Stimulated activated effector memory CD8-positive, alpha-beta T cell treated with anti-CD3 and anti-CD28 coated beads, Interleukin-12 subunit alpha, Interleukin-12 subunit beta, amount 100 ng/mL, for 72 hours (primary cell): ENCODE measurements at regions not wholly inside any gene's neighbourhood (a gene's known extent, or its start where the extent isn't known, plus 50 kb on each side); places are given as distances from the start of the nearest gene placed in this dataset.

Experiments
- ATAC-seq: fragments of 150-1000 bp; cut with Tn5 transposase; 2 replicates; pipeline ENCODE4 v1.10.0; 2021
- DNase-seq, 2 donors: peaks; one replicate each; pipeline ENCODE4 v3.0.0; 2021 to 2022; ENCODE audit warnings: low spot score in 2 of 2
- H3K27ac Mint-ChIP-seq: one replicate; pipeline ENCODE4 v1.8.0; 2022; ENCODE audit warnings: mild to moderate bottlenecking, mixed read lengths
- H3K36me3 Mint-ChIP-seq: one replicate; pipeline ENCODE4 v1.8.0; 2022; ENCODE audit warnings: mild to moderate bottlenecking, mixed read lengths
- H3K4me1 Mint-ChIP-seq: one replicate; pipeline ENCODE4 v1.8.0; 2022; ENCODE audit warnings: mixed read lengths
- H3K4me3 Mint-ChIP-seq: one replicate; pipeline ENCODE4 v1.8.0; 2022; ENCODE audit warnings: mild to moderate bottlenecking, mixed read lengths
- H3K9me3 Mint-ChIP-seq: one replicate; pipeline ENCODE4 v1.8.0; 2022; ENCODE audit warnings: mixed read lengths

DNA sequence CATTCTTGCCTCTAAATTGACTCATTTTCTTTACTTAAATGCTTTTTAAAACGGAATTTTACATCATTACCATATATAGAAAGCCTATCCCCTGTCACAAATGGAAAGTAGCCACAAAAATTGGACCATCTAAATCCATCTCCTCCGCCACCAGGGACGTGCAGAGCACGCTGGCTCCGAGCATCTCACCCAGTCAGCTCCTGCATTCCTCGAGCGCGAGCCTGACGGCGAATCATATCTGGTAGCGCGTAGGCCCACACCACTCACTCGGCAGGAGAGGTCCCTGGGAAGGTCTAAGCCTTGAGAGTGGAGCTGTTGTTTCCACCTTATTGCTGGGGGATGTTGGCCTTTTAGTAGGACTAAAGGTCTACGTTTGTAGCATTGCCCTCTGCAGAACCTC lies 152.4 kb downstream of the TRIM29 start:
- DNase-seq (no peak), ATAC-seq (no peak)
- no peaks in the 10 kb centered on the region for H3K36me3 Mint-ChIP-seq
- H3K9me3 Mint-ChIP-seq: no peaks in the 10 kb centered on the region
- no peak overlapping the region for H3K4me3 Mint-ChIP-seq
- no peaks in the 10 kb centered on the region for H3K4me1 Mint-ChIP-seq
- no peak overlapping the region for H3K27ac Mint-ChIP-seq

DNA sequence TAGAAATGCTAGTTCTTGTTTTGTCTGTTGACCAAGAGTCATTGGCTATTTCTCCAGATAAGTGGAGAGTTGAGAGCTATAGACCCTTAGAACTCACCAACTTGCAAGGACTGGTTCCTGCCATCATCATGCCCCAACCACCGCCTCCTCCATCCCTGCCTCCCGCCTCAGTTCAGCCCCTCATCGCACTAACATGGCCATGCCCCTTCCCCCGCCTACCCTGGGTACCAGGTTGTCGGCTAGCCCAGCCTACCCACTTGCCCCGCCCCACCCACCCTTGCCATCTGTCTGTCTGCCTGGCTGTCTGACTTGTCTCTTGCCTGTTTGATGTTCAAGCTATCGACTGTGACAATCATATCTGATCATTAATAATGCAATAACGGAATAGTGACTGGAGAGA lies 154.1 kb downstream of the TRIM29 start:
- Mint-ChIP-seq H3K4me3 (no peak overlapping the region), H3K36me3 (no peaks in the 10 kb centered on the region), H3K4me1 (no peaks in the 10 kb centered on the region), H3K27ac (no peak overlapping the region), H3K9me3 (no peaks in the 10 kb centered on the region)
- ATAC-seq (no peak), DNase-seq (no peak)

DNA sequence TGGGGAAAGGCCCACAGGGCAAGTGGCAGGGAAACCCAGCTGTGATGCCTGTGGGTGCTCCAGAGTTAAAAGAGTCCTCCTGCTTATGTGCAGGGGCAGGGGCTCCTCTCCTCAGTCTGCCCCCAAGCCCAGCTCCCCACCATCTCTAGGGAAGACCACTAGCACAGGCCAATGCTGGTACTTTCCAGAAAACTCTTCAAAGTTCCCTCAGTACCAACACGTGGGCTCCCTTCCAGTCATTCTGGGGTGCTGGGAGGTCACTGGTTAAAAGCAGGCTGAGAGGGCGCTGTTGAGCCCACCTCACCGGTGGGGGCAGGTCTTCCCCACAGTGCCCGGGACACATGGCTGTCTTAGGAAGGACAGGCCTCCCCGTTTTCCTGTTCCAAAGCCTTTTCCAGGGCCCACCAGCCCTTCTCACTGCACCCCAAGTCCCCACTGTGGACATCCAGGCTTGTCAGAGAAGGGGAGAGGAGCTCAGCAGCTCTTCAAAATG lies 154.6 kb downstream of the TRIM29 start:
- H3K9me3 Mint-ChIP-seq: no peaks in the 10 kb centered on the region
- H3K4me3 Mint-ChIP-seq: no peak overlapping the region
- H3K4me1 Mint-ChIP-seq: no peaks in the 10 kb centered on the region
- H3K36me3 Mint-ChIP-seq: no peaks in the 10 kb centered on the region
- H3K27ac Mint-ChIP-seq: no peak overlapping the region
- ATAC-seq (no peak), DNase-seq (no peak)

DNA sequence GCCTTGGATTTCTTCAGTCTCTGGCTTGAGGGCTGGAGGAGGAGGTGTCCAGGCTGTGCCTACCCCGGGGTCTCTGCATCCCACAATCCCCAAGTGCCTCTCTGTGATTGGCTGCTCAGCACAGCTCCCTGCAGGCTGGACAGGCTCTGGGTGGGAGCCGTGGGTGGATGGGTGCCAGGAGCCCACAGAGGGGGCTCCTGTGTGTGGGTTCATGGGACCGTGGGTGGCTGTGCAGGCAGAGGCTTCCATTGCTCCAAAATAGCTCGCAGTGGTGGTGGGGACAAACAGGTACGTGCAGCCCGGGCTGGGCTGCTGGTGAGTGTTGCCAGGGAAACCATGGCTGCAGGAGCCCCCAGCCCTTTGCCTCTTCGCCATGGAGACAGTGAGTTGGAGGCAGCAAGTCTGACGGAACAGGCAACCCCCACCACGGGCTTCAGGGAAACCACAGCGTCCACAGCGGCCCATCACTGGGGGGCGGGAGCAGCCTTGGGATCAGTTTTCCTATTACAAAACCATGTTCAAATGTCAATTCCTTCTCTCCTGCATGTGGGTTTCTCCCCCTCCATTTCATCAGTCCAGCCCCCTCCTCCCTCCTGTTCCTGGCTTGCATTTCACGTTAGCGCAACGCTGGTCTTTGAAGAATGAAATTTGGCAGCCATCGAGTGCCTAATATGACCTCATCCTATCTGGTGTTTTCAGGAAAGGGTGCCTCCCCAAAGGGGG lies 155.2 kb downstream of the TRIM29 start:
- DNase-seq (no peak), ATAC-seq (no peak)
- Mint-ChIP-seq H3K4me1 (no peaks in the 10 kb centered on the region), H3K36me3 (no peaks in the 10 kb centered on the region), H3K4me3 (no peak overlapping the region), H3K9me3 (no peaks in the 10 kb centered on the region), H3K27ac (no peak overlapping the region)

DNA sequence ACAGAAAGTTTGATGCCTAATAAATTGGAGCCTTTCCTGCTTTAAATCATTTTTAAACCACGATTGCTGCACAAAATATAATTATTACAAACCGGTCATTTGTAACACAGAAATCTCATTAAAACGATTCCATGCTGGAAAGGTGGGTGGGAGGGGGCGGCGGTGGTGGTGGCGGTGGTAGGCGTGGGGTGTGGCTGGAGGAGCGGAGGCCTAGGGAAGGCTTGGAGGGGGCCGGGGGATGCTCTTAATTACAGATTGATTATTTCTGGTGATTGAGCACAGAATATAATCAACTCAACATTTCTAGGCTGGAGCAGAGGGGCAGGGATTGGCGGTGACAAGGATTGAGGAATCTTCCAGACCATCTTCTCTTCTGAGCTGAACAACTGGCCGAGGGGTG lies 157.5 kb downstream of the TRIM29 start:
- ATAC-seq: no peak
- no peak overlapping the region for H3K27ac Mint-ChIP-seq
- H3K36me3 Mint-ChIP-seq: peaks cover 4% of the 10 kb centered on the region
- no peak overlapping the region for H3K4me3 Mint-ChIP-seq
- DNase-seq: no peak
- H3K9me3 Mint-ChIP-seq: no peaks in the 10 kb centered on the region
- no peaks in the 10 kb centered on the region for H3K4me1 Mint-ChIP-seq

DNA sequence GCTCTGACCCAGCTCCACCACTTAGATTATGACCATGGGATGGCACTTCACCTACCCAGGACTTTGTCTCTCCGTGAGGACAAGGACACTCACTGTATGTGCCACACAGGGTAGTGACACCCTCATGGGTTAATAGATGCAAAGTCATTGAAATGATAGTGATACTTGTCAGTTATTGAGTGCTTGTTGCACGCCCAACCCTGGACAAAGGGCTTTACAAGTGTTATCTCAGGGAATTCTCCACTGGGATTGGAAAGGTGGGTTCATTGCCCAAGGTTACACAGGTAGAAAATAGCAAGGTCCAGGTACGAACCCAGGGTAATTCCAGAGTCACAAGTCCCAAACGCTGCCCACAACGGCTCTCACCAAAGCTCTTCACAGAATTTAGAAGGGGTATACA lies 158.2 kb downstream of the TRIM29 start:
- ATAC-seq: no peak
- H3K36me3 Mint-ChIP-seq: peaks cover 4% of the 10 kb centered on the region
- no peak overlapping the region for H3K27ac Mint-ChIP-seq
- no peaks in the 10 kb centered on the region for H3K4me1 Mint-ChIP-seq
- no peaks in the 10 kb centered on the region for H3K9me3 Mint-ChIP-seq
- DNase-seq: no peak
- H3K4me3 Mint-ChIP-seq: no peak overlapping the region

DNA sequence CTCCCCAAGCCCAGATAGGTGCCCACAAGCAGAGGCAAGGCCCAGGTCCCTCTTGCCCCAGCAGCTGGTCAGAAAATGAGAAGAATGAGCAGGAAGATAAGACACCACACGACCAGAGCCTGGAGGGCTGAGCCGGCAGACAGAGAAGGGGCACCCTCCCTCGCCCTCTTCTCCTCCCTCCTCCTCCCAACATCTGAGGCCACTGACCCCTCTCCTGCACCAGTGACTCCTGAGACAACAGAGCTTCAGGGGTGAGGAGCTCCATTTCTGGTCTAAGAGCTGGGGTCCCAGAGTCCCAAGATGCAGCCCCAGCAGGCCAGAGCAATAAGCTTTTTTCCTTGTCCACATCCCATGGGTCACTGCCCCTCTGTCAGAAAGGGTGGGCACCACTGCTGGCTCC lies 159.2 kb downstream of the TRIM29 start:
- no peak for ATAC-seq
- DNase-seq: no peak
- Mint-ChIP-seq H3K9me3 (no peaks in the 10 kb centered on the region), H3K4me3 (no peak overlapping the region), H3K36me3 (peaks cover 4% of the 10 kb centered on the region), H3K27ac (no peak overlapping the region), H3K4me1 (no peaks in the 10 kb centered on the region)

DNA sequence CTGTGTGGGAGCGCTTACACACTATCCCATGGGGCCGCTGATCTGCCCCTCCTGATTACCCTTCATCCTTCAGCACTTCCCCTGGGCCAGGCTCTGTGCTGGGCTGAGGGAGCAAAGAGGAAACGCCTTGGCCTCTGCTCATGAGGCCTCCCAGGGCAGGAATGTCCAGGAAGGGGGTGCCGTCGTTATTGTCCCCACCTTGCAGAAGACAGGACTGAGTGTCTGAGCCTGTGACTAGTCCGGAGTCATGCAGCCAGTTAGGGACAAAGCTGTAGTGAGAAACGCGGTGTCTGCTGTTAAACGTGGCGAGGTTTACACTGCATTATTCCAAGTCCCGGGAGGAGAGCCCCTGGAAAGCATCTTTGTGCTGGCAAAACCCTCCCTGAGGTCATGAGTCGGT lies 160.0 kb downstream of the TRIM29 start:
- H3K36me3 Mint-ChIP-seq: peaks cover 4% of the 10 kb centered on the region
- H3K4me3 Mint-ChIP-seq: no peak overlapping the region
- no peak overlapping the region for H3K27ac Mint-ChIP-seq
- no peak for DNase-seq
- no peaks in the 10 kb centered on the region for H3K4me1 Mint-ChIP-seq
- H3K9me3 Mint-ChIP-seq: no peaks in the 10 kb centered on the region
- no peak for ATAC-seq

DNA sequence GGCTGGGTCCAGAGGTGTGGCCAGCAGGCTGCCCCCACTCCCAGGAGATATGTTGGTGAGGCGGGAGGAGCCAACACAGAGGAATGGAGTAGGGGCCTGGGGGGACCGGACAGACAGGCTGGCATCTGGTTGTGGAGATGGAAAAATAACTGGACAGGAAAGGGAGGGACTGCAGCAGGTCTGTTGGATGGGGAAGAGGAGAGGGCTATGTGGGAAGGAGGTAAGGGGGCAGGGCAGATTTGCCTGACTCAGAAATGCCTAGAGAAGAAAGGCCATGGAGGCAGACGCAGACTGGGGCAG lies 160.4 kb downstream of the TRIM29 start:
- no peak for ATAC-seq
- DNase-seq: no peak
- no peaks in the 10 kb centered on the region for H3K9me3 Mint-ChIP-seq
- no peak overlapping the region for H3K27ac Mint-ChIP-seq
- H3K4me1 Mint-ChIP-seq: no peaks in the 10 kb centered on the region
- H3K36me3 Mint-ChIP-seq: peaks cover 4% of the 10 kb centered on the region
- no peak overlapping the region for H3K4me3 Mint-ChIP-seq

DNA sequence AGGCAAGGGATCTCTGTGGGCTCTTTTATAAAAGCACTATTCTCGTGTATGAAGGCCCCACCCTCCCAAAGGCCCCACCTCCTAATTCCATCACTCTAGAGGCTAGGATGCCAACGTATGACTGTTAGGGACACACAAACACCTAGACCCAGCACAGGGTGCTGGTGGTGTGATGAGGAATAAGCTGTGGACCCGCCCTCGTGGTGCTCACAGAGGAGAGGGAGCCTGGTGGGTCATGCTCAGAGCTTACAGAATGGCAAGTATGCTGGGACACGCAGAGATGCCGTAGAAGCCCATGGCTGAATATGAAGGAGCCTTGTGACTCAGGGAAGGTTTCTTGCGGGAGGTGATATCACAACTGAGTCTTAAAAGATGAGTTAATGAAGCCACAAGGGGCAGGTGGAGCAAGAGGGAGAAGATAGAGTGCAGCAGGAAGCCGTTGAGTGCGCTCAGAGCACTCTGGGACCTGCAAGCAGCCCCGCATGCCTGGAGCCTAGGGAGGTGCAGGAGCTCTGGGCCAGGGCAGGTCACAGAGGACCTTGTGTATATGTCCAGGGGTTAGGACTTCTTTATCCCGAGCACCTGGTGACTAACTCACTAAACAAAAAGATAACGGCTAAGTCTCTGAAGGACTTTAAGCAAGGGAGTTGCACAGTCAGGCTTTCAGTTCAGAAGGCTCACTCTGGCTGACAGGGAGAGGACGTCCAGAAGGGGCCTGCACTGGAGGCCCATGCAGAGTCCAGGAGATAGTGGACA lies 160.9 kb downstream of the TRIM29 start:
- Mint-ChIP-seq H3K4me3 (no peak overlapping the region), H3K9me3 (no peaks in the 10 kb centered on the region), H3K4me1 (no peaks in the 10 kb centered on the region), H3K36me3 (peaks cover 4% of the 10 kb centered on the region), H3K27ac (no peak overlapping the region)
- no peak for DNase-seq
- ATAC-seq: no peak

DNA sequence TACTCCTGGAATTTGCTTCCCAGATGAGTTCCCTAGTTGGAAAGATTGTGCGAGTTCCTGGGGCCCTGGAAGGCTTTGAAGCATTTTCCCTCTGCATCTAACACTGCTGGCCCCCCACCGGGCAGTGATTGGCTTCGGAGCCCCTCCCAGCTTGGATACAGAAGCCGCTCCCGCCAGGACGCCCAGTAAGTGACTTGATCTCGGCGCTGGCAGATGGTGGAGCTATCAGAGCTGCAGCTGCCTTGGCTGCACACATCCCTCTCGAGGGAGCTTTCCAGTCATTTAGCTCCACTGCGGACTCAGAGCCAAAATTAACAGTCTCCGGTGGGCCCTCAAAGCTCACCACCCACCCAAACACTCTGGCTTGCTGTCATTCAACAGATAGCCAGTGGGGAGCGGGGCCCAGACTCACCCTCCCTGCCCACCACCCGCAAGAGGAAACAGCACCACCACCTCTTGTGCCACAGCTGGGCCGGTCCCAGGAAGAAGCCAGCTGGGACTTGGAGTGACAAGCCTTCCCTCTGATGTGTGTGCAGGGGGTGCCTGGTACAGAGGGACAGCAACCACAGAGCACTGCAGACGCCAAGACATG lies 162.3 kb downstream of the TRIM29 start:
- DNase-seq (no peak), ATAC-seq (no peak)
- no peaks in the 10 kb centered on the region for H3K4me1 Mint-ChIP-seq
- H3K36me3 Mint-ChIP-seq: peaks cover 4% of the 10 kb centered on the region
- no peak overlapping the region for H3K27ac Mint-ChIP-seq
- H3K4me3 Mint-ChIP-seq: no peak overlapping the region
- no peaks in the 10 kb centered on the region for H3K9me3 Mint-ChIP-seq

DNA sequence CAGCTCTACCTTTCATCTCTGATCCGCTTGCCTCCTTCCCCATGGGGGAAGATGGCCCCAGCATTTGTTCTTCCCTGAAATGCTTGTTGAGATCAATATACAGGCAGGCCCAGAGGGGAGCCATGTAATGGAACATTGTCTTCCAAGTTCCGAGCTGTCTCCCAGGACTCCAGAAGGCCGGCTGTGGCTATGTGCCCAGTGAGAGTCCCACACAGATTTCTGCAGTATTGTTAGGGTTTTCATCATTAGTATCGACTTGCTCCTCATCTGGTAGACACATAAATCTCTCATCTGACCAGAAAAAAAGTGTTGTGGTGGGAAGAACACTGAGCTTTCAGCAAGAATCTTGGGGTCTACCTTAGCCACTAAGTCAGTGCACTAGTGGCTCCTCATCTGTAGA lies 163.4 kb downstream of the TRIM29 start:
- no peak for DNase-seq
- ATAC-seq: no peak
- H3K9me3 Mint-ChIP-seq: no peaks in the 10 kb centered on the region
- H3K27ac Mint-ChIP-seq: no peak overlapping the region
- H3K36me3 Mint-ChIP-seq: peaks cover 4% of the 10 kb centered on the region
- H3K4me1 Mint-ChIP-seq: no peaks in the 10 kb centered on the region
- no peak overlapping the region for H3K4me3 Mint-ChIP-seq

DNA sequence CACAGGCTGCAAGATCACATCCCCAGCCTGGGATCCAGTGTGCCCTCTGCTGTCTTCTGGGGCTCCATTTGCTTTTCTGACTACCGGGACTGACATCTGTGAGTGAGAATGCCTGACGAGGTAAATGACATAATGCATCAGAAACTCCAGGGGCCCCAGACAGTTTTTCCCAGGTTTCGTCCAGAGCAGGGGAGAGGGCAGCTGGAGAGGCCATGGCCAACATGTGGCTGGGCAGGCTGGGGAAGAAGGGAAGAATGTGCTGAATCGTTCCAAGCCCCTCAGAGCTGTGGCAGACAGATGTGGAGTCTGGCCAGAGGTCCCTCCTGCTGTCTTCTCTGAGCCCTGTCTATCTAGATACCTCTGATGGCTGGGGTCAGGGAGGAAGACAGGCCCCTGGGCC lies 163.9 kb downstream of the TRIM29 start:
- Mint-ChIP-seq H3K9me3 (no peaks in the 10 kb centered on the region), H3K4me3 (no peak overlapping the region), H3K36me3 (peaks cover 4% of the 10 kb centered on the region), H3K4me1 (no peaks in the 10 kb centered on the region), H3K27ac (no peak overlapping the region)
- DNase-seq: no peak
- no peak for ATAC-seq

DNA sequence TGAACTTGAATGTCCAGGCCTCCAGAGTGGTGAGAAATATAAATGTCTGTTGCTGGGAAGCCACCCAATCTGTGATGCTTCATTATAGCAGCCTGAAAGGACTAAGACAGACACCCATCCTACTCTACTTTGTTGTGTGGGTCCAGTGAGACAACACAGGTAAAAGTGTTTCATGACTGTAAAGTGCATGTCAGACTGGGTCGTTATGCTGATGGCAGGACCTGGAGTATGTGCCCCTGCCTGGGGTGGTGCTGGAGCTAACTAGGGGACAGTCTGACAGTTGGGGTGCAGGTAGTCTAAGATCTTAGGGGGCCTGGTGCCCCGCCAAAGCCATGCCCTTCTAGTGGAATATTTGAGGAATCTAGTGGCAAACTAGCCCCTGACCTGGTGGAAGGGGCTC lies 165.6 kb downstream of the TRIM29 start:
- Mint-ChIP-seq H3K27ac (no peak overlapping the region), H3K36me3 (peaks cover under 1% of the 10 kb centered on the region), H3K4me1 (no peaks in the 10 kb centered on the region), H3K4me3 (no peak overlapping the region), H3K9me3 (no peaks in the 10 kb centered on the region)
- DNase-seq (no peak), ATAC-seq (no peak)

DNA sequence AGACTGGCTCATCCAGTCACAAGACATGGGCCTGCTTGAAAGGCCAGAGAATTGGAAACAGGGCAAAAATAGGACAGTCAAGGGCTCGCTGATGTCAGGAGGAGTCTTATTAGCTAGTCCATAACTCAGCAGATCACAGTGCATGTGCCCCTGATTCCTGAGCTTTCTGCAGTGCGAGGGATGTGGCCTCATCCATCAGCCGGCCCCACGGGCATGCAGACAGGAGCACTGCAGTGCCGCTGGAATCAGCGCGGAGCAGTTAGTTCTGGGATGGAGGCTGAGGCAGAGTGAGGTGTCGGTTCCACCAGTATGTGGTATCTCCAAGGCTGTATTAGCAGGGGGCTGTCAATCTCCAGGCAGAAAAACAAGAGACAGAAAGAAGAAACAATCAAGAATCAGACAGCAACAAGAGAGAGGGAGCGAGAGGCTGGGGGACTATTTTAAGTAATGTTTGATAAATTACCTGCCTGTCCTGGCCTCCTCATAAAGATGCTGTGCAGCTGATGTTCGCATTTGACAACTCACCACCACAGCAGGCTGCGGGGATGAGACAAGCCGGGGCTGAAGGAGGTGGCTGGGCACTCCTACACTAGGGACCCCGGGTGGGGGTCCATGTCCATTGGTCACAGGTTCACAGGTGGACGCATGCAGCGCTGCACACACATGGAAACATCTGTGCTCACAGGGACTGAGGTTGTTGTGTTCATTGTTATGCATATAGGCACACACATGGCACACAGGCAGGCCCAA lies 167.2 kb downstream of the TRIM29 start:
- H3K4me3 Mint-ChIP-seq: no peak overlapping the region
- no peak overlapping the region for H3K27ac Mint-ChIP-seq
- DNase-seq (no peak), ATAC-seq (no peak)
- no peaks in the 10 kb centered on the region for H3K36me3 Mint-ChIP-seq
- H3K9me3 Mint-ChIP-seq: no peaks in the 10 kb centered on the region
- H3K4me1 Mint-ChIP-seq: no peaks in the 10 kb centered on the region
